Hepatocyte (in vitro differentiated cells): ENCODE measurements at regions not wholly inside any gene's neighbourhood (a gene's known extent, or its start where the extent isn't known, plus 50 kb on each side); places are given as distances from the start of the nearest gene placed in this dataset.

ENCODE experiments used
- DNase-seq: peaks from one replicate; pipeline ENCODE4 v3.0.0-alpha.2; 2016; ENCODE audit warnings: low spot score
- H2AFZ ChIP-seq: fragments of 200-600 bp; sonication (generic); 2 replicates; pipeline ENCODE4 v1.6.0; 2016; ENCODE audit warnings: antibody characterized with exemption, mild to moderate bottlenecking
- H3K27ac ChIP-seq: fragments of 200-600 bp; sonication (generic); 2 replicates; pipeline ENCODE4 v1.5.1; 2016; ENCODE audit warnings: mild to moderate bottlenecking
- H3K27me3 ChIP-seq: fragments of 200-600 bp; sonication (generic); 2 replicates; pipeline ENCODE4 v1.6.1; 2016
- H3K36me3 ChIP-seq: fragments of 200-600 bp; sonication (generic); replicated peaks from 2 replicates; pipeline ENCODE4 v1.5.1; 2016; ENCODE audit warnings: low read depth; ENCODE audit not compliant: insufficient read depth
- H3K4me1 ChIP-seq: fragments of 200-600 bp; sonication (generic); 2 replicates; pipeline ENCODE4 v1.5.1; 2016; ENCODE audit warnings: mild to moderate bottlenecking, moderate library complexity; ENCODE audit not compliant: insufficient read depth
- H3K4me2 ChIP-seq: fragments of 200-600 bp; sonication (generic); 2 replicates; pipeline ENCODE4 v1.6.0; 2016
- H3K4me3 ChIP-seq: fragments of 200-600 bp; sonication (generic); 2 replicates; pipeline ENCODE4 v1.5.1; 2016; ENCODE audit warnings: mild to moderate bottlenecking
- H3K79me2 ChIP-seq: fragments of 200-600 bp; sonication (generic); 2 replicates; pipeline ENCODE4 v1.6.0; 2017; ENCODE audit warnings: mild to moderate bottlenecking
- H3K9me2 ChIP-seq: fragments of 200-600 bp; sonication (generic); replicated peaks from 2 replicates; pipeline ENCODE4 v1.6.0; 2017; ENCODE audit warnings: mild to moderate bottlenecking; ENCODE audit not compliant: insufficient read depth
- H3K9me3 ChIP-seq: fragments of 200-600 bp; sonication (generic); 2 replicates; pipeline ENCODE4 v1.5.1; 2016; ENCODE audit warnings: low read depth, mild to moderate bottlenecking
- H4K20me1 ChIP-seq: fragments of 200-600 bp; sonication (generic); 2 replicates; pipeline ENCODE4 v1.6.0; 2016; ENCODE audit warnings: mild to moderate bottlenecking; ENCODE audit not compliant: insufficient read depth, poor library complexity, severe bottlenecking
- CTCF ChIP-seq: fragments of 200-600 bp; sonication (generic); IDR thresholded peaks from 2 replicates; pipeline ENCODE4 v1.5.1; 2016; ENCODE audit warnings: antibody characterized with exemption, mild to moderate bottlenecking; ENCODE audit not compliant: poor library complexity
- EZH2 ChIP-seq: fragments of 200-600 bp; sonication (generic); IDR thresholded peaks from 2 replicates; pipeline ENCODE4 v1.6.1; 2016; ENCODE audit warnings: antibody characterized with exemption, mild to moderate bottlenecking, borderline replicate concordance
- EZH2phosphoT487 ChIP-seq: fragments of 200-600 bp; sonication (generic); IDR thresholded peaks from one replicate; pipeline ENCODE4 v1.6.1; 2018; ENCODE audit warnings: antibody characterized with exemption, mild to moderate bottlenecking, low read depth, moderate library complexity; ENCODE audit not compliant: unreplicated experiment, severe bottlenecking
- WGBS: methylation state at CpG from one replicate; pipeline ENCODE4 v1.1.6; 2016; ENCODE audit warnings: low lambda C conversion rate; ENCODE audit errors: missing lambda C conversion rate; 5-methylcytosine and 5-hydroxymethylcytosine counted together

GRCh38 chr1:83750201-83750600 is 248.7 kb downstream of the TTLL7 start:
- no peaks in the 10 kb centered on the region for H3K79me2 ChIP-seq
- no peaks in the 10 kb centered on the region for H3K9me2 ChIP-seq
- DNase-seq = no peak
- H2AFZ ChIP-seq = no peak overlapping the region
- H4K20me1 ChIP-seq = no peaks in the 10 kb centered on the region
- 75% methylated on average over 1 of the region's 1 CpG for WGBS
- H3K9me3 ChIP-seq = no peaks in the 10 kb centered on the region
- no peaks in the 10 kb centered on the region for H3K36me3 ChIP-seq
- H3K4me2 ChIP-seq = no peak overlapping the region
- peaks cover 3% of the 10 kb centered on the region for H3K4me1 ChIP-seq
- H3K27me3 ChIP-seq = no peaks in the 10 kb centered on the region
- no peak overlapping the region for H3K27ac ChIP-seq
- TF ChIP-seq EZH2 = no peak
- TF ChIP-seq CTCF = no peak
- no peak overlapping the region for H3K4me3 ChIP-seq

DNA sequence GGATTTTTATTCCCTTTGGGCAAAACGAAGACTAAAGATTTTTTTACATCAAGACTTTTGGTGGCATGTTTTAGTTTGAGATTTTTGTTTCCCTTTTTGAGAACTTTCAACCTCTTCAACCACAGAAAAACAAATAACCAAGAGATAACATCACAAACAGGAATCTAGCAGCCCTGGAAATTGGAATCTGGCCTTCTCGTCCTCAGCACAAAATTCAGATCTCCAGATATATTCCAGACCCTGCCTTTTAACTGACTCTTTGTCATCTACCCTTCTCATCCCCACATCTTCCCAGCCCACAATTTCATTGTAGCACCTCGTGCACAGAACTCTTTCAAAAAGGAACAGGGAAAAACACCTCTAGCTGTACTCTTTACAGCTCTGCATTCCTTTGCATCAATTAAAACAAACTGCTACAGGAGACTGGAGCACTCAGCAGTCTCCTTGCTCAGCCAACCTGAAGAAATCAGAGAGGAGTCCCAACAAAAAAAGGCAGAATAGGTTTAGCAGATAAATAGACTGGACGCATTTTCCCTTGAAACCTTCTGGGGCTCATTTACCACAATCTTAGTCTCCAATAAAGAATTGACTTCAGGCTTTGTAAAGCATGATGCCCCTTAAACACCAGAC is 251.0 kb downstream of the TTLL7 start:
- H2AFZ ChIP-seq = no peak overlapping the region

DNA sequence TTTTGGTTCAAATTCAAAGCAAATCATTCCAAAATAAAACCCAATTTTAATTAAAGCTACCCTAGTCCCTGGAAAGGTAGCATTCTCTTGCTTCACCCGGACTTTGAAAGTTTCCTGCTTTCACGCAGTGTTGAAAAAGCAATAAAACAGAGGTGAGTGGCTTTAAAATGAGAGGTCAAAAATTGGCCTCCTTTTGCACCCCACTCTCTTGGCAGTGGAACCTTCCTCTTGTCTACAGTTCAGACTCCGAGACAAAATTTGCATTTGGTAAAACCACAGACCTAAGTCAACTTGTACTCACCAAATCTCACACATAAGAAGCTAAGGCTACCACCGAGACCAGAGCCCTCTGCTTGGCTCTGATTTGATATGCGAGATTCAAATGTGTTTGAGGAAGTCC is 252.7 kb downstream of the TTLL7 start:
- TF ChIP-seq EZH2phosphoT487 (no peak), CTCF (no peak), EZH2 (no peak)
- DNase-seq = no peak
- H3K36me3 ChIP-seq = no peaks in the 10 kb centered on the region
- peaks cover 18% of the 10 kb centered on the region for H3K4me1 ChIP-seq
- no peak overlapping the region for H3K4me2 ChIP-seq
- H4K20me1 ChIP-seq = no peaks in the 10 kb centered on the region
- WGBS = 81% methylated on average over 5 of the region's 5 CpGs
- H3K79me2 ChIP-seq = no peaks in the 10 kb centered on the region
- H3K4me3 ChIP-seq = no peak overlapping the region
- H3K27ac ChIP-seq = no peak overlapping the region
- no peaks in the 10 kb centered on the region for H3K9me2 ChIP-seq
- no peak overlapping the region for H2AFZ ChIP-seq
- H3K27me3 ChIP-seq = no peaks in the 10 kb centered on the region
- H3K9me3 ChIP-seq = no peaks in the 10 kb centered on the region

More for the DNA sequence above, 251.0 kb downstream of the TTLL7 start:
- DNase-seq = no peak
- Histone ChIP-seq H3K4me3 (no peak overlapping the region), H3K9me2 (no peaks in the 10 kb centered on the region), H3K4me2 (no peak overlapping the region), H3K79me2 (no peaks in the 10 kb centered on the region), H4K20me1 (no peaks in the 10 kb centered on the region), H3K9me3 (no peaks in the 10 kb centered on the region), H3K4me1 (peaks cover 3% of the 10 kb centered on the region), H3K36me3 (no peaks in the 10 kb centered on the region), H3K27me3 (no peaks in the 10 kb centered on the region), H3K27ac (no peak overlapping the region)
- 48% methylated on average over 4 of the region's 4 CpGs for WGBS
- TF ChIP-seq EZH2phosphoT487 = no peak
- TF ChIP-seq EZH2 = no peak
- no peak for TF ChIP-seq CTCF

DNA sequence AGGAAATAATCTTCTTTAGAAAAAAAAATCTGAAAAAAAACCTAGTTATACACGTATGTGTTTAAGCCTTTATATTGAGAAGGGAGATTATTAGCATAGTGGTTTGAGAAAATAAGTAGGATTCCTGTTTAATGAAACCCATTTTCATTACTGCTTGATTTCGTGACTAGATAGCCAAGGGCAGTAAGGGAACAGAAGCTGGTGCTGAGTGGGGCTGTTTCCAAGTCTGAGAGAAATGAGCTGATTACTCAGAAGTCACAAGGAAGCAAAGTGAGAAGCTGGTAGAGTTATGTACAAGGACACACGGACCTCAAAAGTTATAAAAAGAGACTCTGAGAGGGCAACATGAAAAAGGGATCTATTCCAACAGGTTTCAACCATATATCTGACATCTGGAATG is 256.5 kb downstream of the TTLL7 start:
- Histone ChIP-seq H3K4me1 (peaks cover 20% of the 10 kb centered on the region), H4K20me1 (no peaks in the 10 kb centered on the region), H3K79me2 (no peaks in the 10 kb centered on the region), H3K4me2 (no peak overlapping the region), H3K27me3 (no peaks in the 10 kb centered on the region), H2AFZ (no peak overlapping the region), H3K27ac (peak overlapping the region; percentile 22), H3K36me3 (no peaks in the 10 kb centered on the region), H3K9me3 (no peaks in the 10 kb centered on the region), H3K9me2 (no peaks in the 10 kb centered on the region), H3K4me3 (no peak overlapping the region)
- DNase-seq = no peak
- 43% methylated on average over 3 of the region's 3 CpGs for WGBS
- TF ChIP-seq EZH2phosphoT487 (no peak), CTCF (no peak), EZH2 (no peak)
